Left kidney (tissue), 1 donor: ENCODE measurements at regions not wholly inside any gene's neighbourhood (a gene's known extent, or its start where the extent isn't known, plus 50 kb on each side); places are given as distances from the start of the nearest gene placed in this dataset.
"Not testable (repeated sequence)": the region's sequence is repeated elsewhere in the genome, so short reads cannot be mapped to it uniquely, and the experiment has no call there.

Experiments used
- DNase-seq: peaks from one replicate; pipeline ENCODE4 v3.0.0-alpha.2; 2013

DNA sequence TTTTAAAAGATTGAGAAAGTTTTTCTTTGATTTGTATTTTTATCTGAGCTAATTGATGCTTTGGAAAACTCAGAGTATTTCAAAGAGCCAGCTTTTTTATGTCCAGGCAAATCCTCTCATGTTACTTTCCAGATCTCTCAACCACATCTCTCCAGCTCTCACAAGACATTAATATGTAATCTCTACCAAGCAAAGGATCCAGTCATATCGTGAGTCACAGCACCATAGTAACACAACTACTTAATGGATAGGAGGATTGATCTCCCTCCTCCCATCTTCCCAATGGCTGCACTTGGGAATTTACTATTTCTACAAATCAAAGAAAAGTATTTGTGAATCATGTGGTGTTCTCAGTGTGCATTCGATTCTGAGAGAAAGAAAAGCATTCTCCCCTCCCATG is 63.3 kb downstream of the POU4F1 start:
- no peak for DNase-seq

DNA sequence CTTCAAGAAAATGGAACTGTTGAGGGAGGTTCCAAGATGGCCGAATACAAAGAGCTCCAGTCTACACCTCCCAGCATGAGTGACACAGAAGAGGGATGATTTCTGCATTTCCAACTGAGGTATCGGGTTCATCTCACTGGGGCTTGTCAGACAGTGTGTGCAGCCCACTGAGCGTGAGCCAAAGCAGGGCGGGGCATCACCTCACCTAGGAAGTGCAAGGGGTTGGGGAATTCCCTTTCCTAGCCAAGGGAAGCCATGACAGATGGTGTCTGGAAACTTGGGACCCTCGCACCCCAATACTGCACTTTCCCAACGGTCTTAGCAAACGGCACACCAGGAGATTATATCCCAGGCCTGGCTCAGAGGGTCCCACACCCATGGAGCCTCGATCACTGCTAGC is 77.3 kb downstream of the POU4F1 start:
- DNase-seq, result not testable (repeated sequence)

DNA sequence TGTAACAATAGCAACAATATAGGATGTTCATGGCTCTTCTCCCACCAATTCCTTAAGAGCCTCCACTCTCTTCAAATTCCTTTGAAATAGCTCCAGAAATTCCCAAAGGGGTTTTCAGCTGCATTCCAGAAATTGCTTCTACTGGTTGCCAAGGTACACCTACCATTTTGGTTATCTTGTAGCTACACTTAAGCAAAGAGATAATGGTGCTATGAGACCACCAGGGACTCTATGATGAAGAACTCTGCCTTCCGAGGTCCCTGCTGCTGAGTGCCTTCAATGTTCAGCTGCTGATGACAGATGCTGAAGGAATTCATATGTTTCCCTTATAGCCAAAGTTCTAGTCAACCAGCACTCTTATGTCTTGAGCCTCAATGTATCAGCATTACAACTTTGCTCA is 78.4 kb downstream of the POU4F1 start:
- no peak for DNase-seq

DNA sequence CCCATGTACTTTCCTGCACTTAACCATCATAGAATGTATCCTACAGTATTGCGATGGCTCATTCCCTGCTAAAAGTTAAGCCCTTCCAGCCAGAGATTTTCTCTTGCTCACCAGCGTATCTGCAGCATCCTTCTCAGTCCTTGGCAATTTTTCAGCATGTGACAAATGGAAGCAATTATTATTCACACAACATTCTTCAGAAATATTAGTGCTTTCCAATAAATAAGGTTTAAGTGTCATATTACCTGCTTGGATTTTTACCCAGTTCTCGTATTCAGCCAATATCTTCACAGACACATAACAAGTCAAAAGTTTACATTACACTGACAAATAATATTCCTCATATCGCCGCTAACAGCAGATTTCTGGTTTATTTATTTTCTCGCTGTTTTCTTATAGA is 82.3 kb downstream of the POU4F1 start:
- no peak for DNase-seq

DNA sequence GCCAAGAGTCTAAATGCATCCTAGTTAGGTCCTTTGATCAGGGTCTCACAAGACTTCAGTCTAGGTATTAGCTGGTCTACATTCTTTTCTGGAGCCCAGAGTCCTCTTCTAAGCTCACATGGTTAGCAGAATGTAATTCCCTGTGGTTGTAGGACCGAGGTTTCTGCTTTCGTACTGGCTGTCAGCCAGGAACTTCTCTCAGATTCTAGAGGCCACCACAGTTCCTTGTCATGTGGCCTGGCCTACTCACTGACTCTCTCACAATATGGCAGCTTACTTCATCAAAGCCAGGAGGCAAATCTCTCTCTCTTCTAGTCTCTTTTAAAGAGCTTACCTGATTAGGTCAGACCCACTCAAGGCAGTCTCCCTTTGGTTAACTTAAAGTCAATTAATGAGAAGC is 82.9 kb downstream of the POU4F1 start:
- no peak for DNase-seq

DNA sequence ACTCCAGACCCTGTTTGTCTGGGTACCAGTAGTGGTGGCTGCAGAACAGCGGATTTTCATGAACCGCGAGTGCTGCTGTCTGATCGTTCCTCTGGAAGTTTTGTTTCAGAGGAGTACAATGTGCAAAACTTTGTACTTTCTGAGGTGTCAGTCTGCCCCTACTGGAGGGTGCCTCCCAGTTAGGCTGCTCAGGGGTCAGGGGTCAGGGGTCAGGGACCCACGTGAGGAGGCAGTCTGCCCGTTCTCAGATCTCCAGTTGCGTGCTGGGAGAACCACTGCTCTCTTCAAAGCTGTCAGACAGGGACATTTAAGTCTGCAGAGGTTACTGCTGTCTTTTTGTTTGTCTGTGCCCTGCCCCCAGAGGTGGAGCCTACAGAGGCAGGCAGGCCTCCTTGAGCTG is 84.9 kb downstream of the POU4F1 start:
- not testable (repeated sequence) for DNase-seq

DNA sequence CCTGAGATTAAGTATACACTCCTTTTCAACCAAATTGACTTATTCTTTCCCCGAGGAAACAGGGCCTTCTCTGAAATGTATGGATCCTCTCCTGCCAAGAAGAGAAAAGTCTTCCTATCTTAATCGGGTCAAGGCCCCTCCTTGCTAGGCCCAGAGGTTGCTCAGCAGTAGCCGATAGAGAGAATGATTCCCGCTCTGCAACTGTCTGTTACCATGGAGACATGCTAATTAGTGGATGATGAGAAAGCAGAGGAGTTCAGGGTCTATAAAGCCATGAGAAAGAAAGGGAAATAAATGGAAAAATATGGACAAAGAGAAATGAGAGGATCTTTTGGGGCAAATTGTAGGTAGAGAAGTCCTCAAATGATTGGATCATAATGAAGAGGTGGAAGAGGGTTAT is 103.5 kb downstream of the POU4F1 start:
- no peak for DNase-seq

DNA sequence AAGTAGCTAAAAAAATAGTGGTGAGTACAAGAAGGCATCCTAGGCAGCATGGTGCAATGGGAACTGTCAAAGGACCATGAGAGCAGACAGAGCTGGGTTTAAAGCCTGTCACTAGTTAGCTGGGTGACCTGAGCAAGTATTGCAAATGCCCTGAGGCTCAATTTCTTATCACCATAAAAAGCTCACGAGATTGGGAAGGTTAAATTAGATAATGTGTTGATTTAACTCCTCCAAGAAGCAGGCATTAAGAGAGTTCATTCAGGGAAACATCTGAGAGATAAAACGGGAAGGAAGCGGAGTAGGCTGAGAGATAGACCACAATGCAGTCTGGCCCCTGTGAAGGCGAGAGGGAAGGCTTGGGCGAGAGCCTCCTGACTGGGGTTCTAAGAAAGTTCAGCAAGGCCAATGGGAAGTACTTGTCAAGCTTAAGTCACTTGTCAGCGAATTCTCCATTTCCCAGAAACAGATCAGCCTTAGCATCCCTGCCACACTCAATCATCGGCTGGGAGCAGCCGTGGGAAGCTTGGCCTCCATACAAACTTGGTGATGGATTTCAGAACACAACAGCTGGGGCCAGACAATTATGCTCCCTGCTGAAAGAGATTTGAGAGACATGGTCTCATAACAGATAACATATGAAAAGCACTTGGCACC is 105.5 kb downstream of the POU4F1 start:
- DNase-seq, result no peak

DNA sequence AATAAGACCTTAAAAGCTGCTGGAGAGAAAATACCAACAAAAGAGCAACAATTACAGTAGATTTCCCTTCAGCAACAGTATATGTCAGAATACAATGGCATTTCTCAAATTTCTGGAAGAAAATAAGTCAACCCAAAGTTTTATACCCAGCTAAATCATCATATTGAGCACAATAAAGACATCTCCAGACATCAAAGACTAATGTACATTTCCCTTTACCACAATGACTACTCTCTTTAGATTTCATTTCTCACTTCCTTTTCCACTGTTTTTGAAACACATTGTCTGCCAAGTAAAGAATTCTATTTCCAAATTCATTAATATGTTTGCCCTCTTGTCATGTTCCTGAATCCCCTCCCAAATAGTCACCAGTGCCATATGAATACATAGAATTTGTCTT is 111.4 kb downstream of the POU4F1 start:
- no peak for DNase-seq

DNA sequence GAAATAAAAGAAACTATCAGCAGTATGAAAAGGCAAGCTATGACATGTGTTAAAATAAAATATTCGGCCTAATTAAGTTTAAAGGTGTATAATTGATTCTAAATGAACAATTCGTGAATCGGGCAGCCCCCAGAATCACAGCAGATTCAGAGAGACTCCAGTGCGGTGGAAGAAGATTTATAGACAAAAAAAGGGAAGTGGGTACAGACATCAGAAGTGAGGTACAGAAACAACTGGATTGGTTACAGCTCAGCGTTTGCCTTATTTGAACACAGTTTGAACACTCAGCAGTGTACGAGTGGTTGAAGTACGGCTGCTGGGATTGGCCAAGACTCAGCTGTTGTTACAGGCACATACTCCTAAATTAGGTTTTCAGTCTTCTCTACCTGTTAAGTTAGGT is 113.1 kb downstream of the POU4F1 start:
- not testable (repeated sequence) for DNase-seq

DNA sequence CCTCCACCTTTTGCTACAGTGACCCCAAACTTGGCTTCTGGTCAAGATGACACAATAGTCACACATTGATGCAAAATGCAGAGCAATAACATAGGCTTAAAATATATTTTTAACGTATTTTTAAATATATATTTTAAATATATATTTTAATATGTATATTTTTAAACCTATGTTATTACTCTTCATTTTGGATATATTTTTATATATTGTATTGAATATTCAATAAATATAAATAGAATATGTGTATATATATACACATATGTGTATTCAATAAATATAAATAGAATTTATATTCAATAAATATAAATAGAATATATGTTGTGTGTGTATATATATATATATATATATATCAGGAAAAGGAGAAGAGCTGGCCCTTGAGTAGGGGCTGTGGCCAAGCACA is 115.6 kb downstream of the POU4F1 start:
- DNase-seq, result no peak

DNA sequence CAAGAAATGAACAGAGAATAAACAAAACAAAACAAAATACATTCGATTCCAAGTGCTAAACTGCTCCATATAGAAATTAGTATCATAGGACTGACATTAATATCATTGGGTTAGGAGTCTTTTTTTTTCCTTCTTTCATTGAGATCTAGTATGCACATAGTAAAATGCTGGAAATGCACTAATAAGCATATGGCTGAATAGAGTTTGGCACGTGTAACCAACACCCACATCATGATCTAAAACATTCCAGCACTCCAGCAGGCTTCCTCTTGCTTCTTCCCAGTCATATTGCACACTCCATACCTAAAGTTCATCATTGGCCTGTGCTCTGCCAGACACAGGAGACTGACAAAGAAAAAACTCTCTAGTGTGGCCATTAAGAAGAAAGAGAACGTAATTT is 117.5 kb downstream of the POU4F1 start:
- no peak for DNase-seq

DNA sequence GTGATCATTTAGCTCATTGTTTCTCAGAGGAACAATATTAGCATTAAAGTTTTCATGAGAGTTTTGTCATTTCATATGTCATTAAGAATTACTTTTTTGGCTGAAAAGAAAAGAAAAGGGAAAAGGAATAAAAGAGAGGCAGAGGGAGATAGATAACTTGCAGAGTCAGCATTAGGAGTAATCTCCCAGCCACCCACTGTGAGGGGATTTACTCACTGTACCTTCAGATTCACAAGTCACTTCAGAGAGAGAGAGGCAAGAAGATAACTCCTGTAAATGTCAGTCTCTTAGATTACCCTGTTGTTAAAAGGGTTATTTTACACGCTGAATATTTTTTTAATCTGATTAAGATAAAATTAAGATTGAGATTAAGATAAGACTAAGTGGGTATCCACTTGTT is 125.2 kb downstream of the POU4F1 start:
- no peak for DNase-seq

DNA sequence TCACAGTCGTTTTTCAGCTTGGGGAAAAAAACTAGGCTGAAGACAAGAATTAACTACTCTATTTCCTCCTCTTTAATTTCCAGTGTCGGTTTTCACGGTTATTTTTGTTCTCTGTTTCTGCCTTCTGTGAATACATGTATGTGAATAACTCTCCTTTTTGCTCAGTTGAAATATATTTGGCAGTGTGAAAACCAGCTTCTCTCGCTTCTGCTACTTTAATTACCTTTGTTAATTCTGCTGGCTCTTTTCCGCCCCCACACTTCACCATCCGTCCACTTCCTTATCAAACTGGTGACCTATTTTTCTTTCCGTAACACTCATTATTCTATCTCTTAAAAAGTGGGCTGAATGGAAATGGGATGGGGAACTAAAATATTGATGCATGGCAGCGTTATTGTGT is 126.4 kb downstream of the POU4F1 start:
- no peak for DNase-seq

DNA sequence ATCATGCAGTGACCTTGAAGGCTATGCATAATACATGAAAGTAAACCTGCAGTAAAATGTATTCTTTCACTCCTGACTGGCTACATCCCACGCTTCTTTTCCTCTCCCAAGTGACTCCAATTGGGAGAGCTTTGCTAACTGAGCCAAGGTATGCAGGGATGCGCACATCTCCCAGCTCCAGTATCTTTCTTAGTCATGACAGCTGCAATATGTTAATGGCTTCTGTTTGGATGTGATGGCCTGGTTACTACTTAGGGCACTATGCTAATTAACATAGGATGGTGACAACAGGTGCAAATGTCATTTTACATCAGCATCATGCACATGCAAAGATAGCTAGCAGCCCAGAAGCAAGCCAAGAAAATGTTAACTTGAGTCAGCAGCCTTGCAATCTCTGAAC is 134.7 kb downstream of the POU4F1 start:
- no peak for DNase-seq

DNA sequence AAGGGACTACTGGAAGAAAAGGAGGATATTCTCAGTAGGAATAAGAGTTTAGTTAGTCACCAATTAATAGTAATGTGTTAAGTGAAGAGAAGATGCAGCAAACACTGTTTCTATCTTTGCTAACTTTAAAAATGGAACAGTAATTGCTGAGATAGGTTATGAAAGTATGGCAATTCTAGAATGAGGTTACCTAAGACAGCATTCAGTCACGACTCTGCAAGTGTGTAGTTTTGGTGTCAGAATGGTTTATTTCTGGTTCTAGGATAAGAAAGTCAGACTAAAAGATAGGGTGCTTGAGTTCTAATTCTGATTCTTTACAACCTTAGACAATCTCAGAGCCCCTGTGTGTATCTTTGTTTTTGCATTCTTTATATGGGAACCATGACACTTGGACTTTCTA is 138.1 kb downstream of the POU4F1 start:
- DNase-seq, result no peak

DNA sequence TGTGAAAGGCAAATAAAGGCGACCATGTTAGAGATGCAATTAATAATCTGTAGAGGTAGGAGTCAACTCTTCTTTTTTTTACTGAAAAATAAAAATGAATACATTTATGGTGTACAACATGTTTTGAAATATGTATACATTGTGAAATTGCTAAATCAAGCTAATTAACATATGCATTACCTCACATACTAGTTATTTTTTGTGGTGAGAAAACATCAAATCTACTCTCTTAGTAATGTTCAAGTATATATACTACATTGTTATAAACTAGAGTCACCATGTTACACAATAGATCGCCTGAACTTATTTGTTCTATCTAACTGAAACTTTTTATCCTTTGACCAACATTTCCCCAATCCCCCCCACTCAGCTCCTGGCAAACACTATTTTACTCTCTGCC is 143.2 kb downstream of the POU4F1 start:
- DNase-seq, result no peak

DNA sequence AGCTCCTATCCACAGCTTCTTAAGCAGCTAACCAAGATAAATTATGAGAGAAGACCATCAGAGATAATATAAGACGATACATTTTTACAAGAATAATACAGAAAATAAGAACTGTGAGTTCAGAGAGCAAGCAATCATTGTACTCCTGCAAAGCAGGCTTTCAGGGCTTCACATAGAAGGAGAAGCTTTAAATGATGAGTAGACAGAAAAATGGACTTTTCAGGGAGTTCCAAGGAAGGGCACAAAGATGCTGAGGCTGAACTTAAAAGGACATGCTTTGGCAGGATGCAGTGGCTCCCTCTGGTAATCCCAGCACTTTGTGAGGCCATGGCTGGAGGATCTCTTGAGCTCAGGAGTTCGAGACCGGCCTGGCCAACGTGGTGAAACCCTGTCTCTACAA is 159.5 kb downstream of the POU4F1 start:
- DNase-seq, result no peak

DNA sequence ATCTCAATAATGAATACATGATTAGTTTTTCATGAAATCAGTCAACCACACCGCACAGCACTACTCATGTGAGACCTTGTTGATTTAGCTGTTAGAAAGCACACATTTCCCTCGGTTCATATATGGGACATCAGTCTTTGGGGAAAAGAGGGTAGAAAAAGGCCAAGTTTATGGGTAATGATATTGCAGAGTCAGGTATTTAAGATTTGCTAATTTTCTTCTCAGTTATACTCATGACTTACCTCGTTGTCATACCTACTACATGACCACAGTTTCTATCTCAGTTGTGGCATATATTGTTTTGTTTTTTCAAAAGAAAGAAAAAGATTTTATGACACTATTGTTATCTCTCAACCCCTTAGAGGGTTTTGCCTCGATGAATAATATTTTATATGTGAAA is 165.6 kb downstream of the POU4F1 start:
- no peak for DNase-seq

DNA sequence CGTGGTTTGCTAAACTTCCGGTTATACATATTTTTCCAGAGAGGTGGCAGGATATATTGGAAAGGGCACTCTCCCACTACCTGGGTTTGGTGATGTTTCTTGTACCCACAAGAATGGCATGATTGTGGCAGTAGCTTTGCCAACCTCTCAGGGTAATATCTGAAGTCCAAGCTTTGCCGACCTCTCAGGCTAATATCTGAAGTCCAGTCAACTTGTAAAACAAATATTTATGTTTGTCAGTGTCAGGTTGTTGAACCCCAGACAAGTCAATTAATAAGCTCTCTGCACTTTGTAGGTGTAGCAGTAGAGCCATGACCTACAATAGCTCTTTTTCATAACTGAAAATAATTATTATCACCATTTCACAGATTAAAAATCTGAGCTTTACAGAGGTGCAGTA is 167.0 kb downstream of the POU4F1 start:
- DNase-seq, result no peak

DNA sequence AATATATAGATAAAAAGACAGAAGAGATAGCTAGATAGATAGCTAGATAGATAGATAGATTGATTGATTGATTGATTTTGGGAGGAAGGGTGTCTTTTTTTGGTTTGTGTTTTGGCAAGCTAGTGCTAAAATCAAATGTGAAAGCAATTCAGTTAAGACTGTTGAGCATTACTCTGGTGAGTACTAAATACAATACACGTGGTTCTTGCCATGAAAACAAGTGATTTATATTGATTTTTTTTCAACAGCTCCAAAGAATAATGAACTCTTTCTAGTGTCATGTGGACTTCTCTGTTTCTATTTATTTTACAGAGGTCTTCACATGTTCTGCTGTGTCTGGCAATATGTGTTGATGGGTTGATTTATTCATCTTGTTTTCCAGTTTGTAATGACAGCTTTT is 172.0 kb downstream of the POU4F1 start:
- DNase-seq, result no peak

DNA sequence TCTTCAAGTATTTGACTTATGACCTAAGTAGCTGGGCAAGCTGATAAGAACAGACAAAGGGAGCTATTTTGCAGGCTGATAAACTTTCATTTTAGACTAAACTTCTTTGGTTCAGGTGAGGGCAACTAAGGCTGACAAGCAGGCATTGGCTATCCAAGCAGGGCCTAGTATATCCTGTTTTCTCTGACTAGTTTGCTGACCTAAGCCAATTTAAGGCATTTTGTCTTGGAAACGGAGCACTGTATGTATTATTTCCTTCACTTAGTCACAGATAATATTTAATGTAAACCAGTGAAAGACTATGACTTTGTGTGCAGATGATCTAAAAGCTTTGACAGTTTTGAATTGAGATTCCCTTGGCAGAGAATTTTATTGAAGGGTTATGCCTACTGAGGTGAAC is 172.5 kb downstream of the POU4F1 start:
- DNase-seq, result no peak

DNA sequence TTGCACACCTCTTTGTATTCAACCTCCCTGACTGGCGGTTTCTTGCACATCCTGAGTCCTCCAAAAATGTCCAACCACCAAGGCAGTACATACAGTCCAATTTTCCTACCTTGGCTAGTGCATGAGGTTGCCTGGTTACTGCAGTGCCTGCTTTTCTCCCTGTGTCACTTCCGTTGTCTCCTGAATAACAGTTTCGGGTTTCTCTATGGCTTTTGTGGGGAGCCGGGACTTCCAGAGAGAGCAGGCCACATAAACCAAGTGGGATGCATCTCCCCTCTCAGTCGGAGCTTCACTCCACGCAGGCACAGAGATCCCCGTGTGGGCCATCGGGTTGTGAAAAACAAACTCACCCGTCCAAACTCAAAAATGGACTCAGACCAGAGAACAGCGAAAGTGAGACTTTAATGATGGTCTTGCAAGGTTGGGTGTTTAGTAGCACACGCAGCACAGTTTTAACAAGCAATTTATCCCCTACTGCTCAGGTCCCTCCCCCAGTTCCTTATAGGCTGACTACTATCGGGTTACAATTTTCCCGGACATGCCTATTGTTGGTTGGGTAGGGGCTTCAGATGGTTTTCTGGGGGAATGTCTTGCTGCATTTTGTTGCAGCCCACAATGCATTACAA is 173.1 kb downstream of the POU4F1 start:
- DNase-seq, result peak; percentile 22

DNA sequence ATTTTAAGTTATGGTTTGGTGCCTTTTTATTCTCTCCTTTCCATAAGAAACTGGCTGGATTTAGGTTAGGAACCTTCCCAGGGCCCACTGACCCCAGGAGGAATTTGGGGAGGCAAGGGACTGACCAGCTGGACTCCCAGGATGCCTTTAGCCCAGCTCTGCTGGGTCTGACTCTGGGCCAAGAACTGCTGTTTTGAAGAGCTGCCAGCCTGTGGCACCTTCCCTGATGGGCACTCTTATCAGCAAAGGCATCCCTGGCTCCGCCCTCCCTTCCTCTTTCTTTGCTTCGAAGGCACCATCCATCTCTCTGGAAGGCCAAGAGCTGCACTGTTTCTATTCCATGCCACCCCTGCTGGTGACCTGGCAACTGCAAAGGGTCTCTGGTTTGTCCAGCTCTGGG is 174.7 kb downstream of the POU4F1 start:
- no peak for DNase-seq

DNA sequence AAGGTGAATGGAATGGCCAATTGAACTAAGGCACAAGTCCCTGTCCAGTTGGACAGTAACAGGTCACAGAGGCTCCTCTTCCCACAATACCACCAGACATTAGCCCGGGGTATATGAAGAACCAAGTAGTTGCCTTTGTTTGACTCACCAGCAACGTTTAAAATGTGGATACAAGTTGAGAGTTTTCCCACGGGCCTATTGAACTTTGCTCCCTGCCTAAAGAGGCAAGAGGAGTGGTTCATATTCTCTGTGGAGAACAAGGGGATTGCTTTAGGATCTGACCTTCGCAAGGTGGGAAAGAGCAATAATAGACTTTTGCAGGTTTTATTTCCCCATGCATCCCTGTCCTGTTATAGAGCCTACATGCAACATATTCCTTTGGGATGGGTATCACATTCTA is 177.2 kb downstream of the POU4F1 start:
- DNase-seq, result no peak
